Muscle of arm (tissue), 1 donor: ENCODE measurements at regions not wholly inside any gene's neighbourhood (a gene's known extent, or its start where the extent isn't known, plus 50 kb on each side); places are given as distances from the start of the nearest gene placed in this dataset.
"Not testable (repeated sequence)": the region's sequence is repeated elsewhere in the genome, so short reads cannot be mapped to it uniquely, and the experiment has no call there.

Experiments
- DNase-seq: peaks from one replicate; pipeline ENCODE4 v3.0.0-alpha.2; 2013

DNA sequence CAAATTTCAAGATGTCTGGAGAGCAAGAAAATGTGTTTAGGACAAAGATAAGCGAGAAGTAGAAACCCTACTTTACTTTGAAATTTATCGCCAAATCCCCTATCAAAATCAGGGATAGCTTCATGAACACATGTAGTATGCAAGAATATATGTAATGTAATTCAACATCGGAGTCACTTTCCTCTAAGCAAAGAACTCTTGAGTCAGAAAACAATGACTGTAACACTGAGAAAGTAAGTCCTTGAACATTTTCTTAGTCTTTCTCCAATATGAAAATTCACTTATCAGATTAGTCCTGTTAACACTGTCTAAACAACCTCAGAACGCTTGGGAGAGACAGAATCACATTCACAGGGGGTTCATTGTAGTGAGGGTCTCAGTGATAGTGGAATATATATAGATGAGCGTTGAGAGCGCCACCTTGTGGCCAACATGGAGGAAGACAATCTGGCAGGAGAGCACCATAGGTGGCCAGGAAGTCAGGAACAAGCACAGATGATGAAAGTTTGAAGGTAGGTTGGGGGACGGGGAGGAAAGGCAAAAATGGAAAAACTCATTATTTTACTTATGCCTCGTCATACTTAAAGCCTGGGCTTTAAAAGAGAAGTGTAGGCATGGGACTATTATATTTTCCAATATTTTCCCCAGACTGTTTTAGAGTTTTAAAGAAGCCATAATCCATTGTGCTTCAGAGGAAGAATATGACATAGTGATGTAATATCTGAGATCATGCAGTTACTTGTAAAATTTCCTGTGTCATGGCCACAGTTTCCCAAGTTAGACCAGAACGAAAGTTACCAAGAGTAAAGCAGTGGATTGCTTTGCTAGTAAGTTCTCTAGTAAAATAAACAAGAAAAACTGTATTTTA is 115.5 kb upstream of the GNAI1 start:
- peak; percentile 46 for DNase-seq

- DNase-seq = no peak
These were observed 117.4 kb upstream of the GNAI1 start for GRCh38 chr7:80017101-80017698.

- DNase-seq = no peak
These were observed 120.1 kb upstream of the GNAI1 start for GRCh38 chr7:80014511-80014910.

DNA sequence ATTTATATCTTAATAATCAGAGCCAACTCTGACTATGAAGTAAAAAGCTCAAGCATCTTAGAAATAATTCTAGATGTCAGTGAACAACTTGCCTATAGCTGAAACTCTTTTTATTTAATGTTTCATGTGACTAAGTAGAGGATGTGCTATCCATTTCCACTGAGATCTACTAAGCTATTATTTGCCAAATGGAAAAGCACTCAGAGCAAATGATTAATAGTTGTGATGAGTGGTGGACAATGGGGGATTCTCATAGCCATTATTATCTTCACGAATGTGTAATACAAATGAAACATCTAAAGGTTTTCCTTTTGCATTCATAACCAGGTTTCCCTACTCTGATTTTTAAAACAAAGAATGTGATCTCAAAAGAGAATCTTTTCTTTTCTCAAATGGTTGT is 126.6 kb upstream of the GNAI1 start:
- no peak for DNase-seq

DNA sequence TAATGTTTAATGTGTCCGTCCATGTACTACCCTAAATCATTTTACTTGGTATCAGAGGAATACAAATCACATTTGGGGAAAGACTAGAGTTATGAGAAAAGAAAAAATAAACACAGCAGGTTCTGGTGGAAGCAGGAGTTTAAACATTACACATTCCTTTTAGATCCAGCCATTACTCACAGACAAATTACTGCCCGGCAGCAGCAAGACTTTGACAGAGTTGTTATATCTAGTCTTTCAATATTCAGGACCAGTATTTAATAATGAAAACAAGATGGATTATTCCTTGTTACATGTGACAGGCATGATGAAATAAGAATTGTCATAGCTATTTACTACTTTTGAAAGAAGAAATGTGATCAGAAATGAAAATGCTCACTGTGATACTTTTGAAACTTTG is 131.8 kb upstream of the GNAI1 start:
- DNase-seq = no peak

GRCh38 chr7:79998363-79998762 is 136.3 kb upstream of the GNAI1 start:
- no peak for DNase-seq

GRCh38 chr7:79997345-79997744 is 137.3 kb upstream of the GNAI1 start:
- no peak for DNase-seq

GRCh38 chr7:79995741-79996140 is 138.9 kb upstream of the GNAI1 start:
- DNase-seq = not testable (repeated sequence)

DNA sequence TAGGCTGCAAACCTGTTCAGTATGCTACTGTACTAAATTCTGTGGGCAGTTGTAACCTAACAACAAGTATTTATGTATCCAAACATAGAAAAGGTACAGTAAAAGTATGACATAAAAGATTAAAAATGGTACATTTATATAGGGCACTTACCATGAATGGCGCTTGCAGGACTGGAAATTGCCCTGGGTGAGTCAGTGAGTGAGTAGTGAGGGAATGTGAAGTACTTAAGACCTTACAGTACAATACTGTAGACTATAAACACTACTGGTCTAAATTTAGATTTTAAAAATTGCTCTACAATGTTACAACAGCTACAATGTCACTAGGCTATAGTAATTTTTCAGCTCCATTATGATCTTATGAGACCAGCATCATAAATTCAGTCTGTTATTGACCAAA is 146.0 kb upstream of the GNAI1 start:
- no peak for DNase-seq

DNA sequence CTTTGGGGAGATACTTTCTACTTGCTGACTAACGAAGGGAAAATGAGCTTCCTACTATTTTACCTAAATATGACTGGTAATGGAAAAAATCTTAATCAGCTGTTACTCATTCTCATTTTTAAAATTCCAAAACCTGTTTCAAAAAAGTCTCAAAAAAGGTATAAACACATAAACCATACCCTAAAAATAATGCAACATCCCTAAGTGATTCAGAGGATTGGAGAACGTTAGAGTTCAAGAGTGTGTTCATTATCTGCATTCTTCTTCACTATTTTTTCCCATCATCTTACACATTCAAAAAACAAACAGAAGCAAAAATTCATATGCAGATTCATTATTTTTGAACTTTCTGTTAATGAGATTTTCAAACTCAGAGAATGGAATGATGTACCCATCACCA is 150.4 kb upstream of the GNAI1 start:
- DNase-seq = no peak

DNA sequence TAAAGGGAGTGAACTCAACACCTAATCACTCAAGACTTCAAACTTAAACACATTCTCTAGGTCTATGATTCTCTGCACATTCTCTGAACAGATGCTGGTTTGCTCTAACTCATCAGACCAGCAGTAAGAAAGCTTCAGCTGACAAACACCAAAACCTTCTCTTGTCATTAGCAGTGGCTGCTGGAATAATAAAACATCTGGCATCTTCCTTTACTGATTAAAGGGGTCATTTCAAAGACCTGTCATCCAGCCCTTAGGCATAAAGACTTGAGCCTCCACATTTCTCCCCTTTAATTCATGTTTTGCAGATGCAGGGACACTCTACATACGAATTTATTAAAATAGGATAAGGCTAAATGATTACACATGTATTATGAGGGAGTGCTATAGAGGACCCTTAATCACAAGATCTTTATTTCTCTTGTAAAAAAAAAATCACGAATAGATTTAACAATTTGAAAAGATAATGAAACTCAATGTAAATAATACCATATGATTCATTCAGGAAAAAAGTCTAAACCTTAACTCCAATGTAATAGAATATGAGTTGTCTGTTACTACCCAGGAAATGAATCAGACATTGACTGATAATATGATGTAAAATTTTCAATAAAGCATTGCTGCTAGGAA is 152.4 kb upstream of the GNAI1 start:
- no peak for DNase-seq

GRCh38 chr7:79980376-79980775 is 154.3 kb upstream of the GNAI1 start:
- no peak for DNase-seq

DNA sequence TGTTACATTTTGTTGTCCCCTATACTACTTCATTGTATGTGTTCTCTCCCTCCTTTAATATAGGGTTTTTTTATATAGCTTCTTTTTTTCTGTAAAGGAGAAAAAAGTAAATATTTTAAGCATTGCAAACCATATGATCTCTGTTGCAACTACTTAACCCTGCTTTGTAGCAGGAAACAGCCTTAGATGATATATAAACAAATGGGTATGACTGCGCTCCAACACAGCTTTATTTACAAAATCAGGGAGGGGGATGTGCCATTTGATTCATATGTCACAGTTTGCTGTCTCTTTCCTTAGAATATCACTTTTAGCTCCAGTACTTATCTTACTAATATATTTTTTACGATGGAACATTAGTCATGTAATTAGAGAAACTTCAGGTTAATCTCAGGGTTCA is 155.2 kb upstream of the GNAI1 start:
- DNase-seq = no peak

DNA sequence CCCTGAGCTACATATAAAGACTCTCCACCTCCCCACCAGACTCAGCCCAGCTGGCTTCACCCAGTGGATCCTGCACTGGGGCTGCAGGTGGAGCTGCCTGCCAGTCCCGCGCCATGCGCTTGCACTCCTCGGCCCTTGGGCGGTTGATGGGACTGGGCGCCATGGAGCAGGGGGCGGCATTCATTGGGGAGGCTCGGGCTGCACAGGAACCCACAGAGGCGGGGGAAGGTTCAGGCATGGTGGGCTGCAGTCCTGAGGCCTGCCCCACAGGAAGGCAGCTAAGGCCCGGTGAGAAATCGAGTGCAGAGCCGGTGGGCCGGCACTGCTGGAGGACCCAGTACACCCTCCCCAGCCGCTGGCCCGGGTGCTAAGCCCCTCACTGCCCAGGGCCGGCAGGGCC is 157.2 kb upstream of the GNAI1 start:
- DNase-seq = no peak

DNA sequence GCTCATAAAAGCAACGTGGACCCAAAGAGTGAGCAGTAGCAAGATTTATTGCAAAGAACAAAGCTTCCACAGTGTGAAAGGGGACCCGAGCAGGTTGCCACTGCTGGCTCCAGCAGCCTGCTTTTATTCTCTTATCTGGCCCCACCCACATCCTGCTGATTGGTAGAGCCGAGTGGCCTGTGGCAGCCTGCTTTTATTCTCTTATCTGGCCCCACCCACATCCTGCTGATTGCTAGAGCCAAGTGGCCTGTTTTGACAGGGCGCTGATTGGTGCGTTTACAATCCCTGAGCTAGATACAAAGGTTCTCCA is 158.0 kb upstream of the GNAI1 start:
- DNase-seq = not testable (repeated sequence)

DNA sequence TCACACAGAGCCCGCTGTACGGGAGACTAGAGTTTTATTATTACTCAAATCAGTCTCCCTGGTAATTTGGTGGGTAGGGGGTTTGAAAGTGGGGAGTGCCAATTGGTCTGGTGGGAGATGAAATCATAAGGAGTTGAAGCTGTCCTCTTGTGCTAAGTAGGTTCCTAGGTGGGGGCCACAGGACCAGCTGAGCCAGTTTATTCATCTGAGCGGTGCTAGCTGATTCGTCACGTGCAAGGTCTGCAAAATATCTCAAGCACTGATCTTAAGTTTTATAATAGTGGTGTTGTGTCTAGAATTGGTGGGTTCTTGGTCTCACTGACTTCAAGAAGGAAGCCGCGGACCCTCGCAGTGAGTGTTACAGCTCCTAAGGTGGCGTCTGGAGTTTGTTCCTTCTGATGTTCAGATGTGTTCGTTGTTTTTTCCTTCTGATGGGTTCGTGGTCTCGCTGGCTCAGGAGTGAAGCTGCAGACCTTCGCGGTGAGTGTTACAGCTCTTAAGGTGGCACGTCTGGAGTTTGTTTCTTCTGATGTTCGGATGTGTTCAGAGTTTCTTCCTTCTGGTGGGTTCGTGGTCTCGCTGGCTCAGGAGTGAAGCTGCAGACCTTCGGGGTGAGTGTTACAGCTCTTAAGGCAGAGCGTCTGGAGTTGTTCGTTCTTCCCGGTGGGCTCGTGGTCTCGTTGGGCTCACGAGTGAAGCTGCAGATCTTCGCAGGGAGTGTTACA is 158.5 kb upstream of the GNAI1 start:
- not testable (repeated sequence) for DNase-seq

DNA sequence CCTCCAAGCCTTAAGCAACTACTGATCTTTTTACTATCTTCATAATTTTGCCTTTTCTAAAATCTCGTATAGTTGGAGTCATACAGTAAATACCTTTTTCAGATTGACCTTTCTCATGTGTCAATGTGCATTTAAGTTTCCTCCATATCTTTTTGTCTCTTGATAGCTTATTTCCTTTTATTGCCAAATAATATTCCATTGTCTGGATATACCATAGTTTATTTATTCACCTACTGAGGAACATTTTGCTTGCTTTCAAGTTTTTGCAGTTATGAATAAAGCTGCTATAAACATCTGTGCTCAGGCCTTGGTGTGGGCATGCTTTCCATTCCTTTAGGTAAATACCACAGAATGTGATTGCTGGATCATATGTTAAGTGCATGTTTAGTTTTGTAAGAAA is 161.2 kb upstream of the GNAI1 start:
- DNase-seq = no peak

DNA sequence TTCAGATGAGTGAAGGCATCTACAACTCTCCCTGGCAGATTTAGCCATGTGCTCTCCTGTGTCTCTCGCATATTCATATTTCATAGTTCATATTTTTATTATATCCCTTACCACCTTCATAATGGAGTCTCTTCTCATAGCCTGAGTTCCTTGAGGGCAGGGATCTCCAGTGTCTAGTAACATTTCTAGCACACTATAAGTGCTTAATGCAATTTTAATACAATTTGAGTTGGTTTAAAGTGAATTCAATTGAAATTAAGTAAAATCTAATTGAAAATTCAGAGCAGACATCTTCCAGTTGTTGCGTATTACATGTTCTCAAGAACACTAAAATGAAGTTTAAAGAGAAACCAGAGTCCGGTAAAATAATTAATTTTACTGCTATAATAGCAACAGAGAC is 163.6 kb upstream of the GNAI1 start:
- DNase-seq = no peak

- no peak for DNase-seq
These were observed 165.7 kb upstream of the GNAI1 start for GRCh38 chr7:79968894-79969293.

DNA sequence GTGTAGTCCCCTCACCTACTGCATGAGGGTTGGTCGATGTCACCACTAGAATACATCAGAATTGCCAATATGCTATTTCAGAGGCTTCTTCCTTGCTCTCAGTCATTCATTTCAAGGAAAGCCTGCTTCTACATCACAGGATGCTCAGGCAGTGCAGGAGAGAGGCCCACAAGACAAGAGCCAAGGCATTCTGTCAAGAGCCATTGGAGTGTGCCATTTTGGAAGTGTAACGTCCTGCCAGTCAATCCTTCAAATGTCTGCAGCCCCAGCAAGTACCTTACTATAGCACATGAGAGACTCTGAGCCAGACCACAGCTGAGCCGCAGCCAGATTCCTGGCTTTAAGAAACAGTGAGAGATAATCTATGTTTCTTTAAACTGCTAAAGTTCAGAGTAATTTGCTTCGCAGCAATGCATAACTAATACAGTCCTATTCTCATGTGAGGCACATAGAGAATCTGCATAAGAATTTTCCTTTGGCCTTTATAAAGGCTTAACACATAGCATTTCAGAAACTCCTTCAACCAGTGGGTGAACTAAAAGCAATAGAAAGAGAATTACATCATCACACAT is 166.5 kb upstream of the GNAI1 start:
- no peak for DNase-seq

- no peak for DNase-seq
These were observed 168.7 kb upstream of the GNAI1 start for GRCh38 chr7:79965946-79966345.

DNA sequence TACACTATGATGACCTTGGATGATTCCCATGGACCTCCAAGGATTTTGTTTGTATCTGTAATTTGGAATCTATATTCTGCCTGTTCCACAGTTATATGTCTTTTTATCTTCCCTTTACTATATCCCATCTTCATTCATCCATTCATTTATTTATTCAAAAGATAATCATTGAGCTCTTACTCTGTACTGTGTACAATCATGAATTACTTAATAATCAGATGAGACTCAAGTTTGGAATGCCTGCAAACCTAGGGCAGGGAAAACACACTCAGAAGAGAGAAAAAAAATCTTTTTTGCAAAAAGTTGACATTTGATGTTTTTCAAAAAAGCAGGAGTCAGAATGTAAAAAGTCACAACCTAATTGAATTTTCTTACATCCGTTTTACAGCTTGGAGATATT is 170.2 kb upstream of the GNAI1 start:
- DNase-seq = no peak
